ENCODE measurements at regions not wholly inside any gene's neighbourhood (a gene's known extent, or its start where the extent isn't known, plus 50 kb on each side); places are given as distances from the start of the nearest gene placed in this dataset.
"Not testable (repeated sequence)": the region's sequence is repeated elsewhere in the genome, so short reads cannot be mapped to it uniquely, and the experiment has no call there.

DNA sequence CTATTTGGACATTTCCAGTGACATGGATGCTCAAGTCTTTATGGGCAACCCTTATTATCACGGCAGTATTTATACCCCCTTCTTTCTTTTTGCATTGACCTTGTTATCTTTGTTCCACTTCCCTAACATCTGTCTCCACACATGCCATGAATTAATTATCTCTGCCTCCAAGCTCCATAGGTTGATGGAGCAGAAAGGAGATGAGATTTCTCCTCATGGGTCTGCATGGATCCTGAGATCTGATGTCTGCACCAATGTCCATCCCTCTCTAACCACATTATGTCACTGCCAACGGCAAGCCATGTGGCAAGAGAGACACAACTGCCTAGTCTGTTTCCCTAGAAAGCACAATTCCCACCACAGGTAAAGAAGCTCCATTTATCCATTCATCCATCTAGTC, 416.8 kb upstream of the ASIC2 start:
- no peak for DNase-seq

GRCh38 chr17:33712120-33712519, 419.0 kb upstream of the ASIC2 start:
- DNase-seq = no peak

- no peak for DNase-seq
Observed at GRCh38 chr17:33716957-33717356, 423.9 kb upstream of the ASIC2 start.

GRCh38 chr17:33723736-33724135, 430.6 kb upstream of the ASIC2 start:
- not testable (repeated sequence) for DNase-seq

DNA sequence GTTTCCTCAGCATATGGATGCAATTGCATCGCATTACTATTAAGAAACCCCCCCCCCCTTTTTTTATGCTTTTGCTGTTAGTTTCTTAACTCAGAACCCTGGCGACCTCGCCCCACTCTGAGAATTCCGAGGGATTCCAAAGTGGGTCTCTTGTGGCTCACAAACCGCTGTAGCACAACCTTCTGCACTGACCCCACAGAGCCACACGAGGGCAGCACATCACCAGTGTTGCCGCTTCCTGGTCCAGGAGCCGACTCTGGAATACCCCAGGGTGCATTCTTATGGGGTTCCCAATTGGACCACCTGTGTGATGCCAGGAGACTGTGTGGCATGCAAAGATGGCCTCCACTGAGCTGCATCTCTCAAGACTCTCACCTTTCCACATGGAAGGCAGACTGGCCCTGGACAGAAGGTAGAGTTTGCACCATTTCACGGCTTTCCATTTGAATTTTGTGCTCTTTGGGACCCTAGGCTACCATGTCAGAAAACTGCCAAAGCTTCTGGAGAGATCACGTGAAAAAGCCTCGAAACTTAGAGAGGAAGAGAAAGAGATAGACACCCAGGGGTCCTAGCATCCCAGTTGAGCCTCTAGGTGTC, 432.7 kb upstream of the ASIC2 start:
- DNase-seq = peak; percentile 18

DNA sequence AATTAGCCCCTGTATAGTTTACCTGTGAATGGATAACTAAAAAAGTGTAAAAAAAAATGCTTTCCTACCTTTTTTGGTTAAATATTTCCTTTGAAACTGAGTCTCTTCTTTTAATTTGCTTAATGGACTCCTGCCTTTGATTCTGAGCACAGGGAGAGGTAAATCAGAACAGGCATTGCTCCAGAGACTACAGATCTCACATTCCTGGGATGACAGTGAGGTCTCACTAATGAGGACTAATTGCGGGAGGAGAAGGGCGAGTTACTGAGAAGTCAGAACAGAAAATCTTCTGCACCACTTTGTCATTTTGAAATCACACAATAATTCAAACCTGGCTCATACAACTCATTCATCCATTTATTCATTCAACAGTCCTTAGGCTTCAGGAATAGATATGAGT, 437.0 kb upstream of the ASIC2 start:
- DNase-seq = no peak

DNA sequence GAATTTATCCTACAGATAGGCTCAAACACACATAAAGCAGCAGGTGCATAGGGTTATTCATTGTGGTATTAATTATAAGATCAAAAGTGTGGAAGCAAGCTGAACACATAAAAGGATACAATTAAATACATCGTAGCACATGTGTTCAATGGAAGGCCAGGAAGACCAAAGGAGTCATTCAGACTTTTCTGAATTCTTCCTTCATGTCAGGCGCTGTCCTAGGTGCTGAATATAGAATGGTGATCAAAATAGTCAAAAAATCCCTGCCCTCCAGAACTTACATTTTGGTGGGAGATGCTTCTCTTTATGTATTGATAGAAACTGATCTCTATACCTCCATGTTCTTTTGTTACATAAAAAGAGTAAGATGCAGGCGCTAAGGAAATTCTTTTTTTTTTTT, 439.0 kb upstream of the ASIC2 start:
- no peak for DNase-seq

DNA sequence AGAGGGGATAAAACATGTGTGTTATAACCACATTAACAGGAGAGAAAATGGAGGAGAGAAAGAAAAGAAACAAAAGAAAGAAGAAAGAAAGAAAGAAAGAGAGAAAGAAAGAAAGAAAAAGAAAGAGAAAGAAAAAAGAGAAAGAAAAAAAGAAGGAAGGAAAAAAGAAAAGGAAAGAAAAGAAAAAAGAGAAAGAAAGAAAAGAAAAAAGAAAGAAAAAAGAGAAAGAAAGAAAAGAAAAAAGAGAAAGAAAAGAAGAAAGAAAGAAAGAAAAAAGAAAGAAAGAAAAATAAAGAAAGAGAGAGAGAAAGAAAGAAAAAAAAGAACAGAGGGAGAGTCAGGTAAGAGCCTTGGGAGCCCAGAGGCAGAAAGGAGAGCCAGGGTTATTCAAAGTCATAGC, 446.6 kb upstream of the ASIC2 start:
- DNase-seq = no peak

- DNase-seq = no peak
Observed at GRCh38 chr17:33745047-33745760, 452.1 kb upstream of the ASIC2 start.

DNA sequence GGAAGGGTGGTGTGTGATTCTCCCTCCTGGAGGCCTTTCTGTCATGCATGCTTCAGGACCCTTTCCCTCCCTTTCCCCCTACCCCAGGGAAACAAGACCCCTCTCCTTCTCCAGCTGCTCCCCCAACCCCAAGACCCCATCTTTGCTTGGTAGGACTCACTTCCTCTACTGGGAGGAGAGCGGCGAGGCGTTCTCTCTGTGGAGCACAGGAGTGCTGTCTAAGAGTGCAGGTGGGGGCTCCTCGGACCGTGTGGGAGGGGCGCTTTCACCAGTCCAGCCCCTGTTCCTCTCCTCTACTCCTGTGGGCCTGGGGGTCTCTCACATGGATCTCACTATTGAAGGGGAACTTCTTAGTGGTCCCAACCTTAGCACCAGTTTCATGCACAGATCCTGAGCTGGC, 456.1 kb upstream of the ASIC2 start:
- no peak for DNase-seq

- peak; percentile 64 for DNase-seq
Observed at GRCh38 chr17:33750943-33751701, 458.0 kb upstream of the ASIC2 start.

- DNase-seq = no peak
Observed at GRCh38 chr17:33751702-33752065, 458.6 kb upstream of the ASIC2 start.

DNA sequence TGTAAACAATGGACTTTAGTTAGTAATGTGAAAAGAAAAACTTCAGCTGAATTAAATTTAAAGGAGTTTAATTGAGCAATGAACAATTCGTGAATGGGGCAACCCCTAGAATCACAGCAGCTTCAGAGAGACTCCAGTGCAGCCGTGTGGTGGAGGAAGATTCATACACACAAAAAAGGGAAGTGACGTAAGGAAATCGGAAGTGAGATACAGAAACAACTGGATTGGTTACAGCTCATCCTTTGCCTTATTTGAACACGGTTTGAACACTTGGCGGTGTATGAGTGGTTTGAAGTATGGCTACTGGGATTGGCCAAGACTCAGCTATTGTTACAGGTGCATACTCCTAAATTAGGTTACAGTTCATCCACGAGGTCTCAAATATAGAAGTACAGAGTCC, 460.4 kb upstream of the ASIC2 start:
- DNase-seq = no peak

DNA sequence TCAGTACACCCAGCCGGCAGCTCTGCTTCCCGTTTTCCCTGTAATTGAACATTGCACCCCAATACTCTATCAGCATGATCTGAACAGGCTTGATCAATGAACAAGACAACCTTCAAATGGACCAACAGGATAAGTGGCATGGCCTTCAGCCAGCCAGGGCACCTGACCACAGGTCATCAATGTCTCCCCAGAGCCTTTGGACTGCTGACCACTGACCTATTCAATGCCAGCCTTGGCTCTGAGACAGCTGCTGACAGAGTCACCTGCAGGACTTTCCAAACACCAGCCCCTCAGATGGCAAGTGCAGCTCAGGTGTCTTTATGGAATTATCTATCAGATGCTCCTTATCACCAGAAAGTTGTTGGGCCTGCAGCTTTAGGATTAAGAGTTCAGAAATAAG, 462.9 kb upstream of the ASIC2 start:
- DNase-seq = no peak

GRCh38 chr17:33765871-33766270, 472.8 kb upstream of the ASIC2 start:
- no peak for DNase-seq

GRCh38 chr17:33766721-33767120, 473.6 kb upstream of the ASIC2 start:
- no peak for DNase-seq

DNA sequence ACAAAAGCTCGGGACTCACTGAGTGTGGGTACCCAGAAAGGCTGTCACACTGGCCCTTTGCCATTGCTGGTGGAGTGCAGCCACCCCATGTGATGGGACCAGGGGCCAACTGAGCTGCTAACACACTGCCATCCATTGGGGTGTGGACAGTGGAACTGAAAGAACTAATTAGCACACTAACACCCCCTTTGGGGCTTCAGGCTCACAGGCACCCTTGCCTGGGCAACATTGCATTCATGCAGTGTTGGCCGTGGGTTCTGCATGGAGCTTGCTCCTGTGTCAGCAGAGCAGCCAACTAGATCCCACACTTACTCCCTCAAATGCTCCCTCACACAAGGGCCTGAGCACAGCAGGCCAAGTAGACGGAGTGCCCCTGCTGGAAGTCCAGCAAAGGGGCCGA, 476.0 kb upstream of the ASIC2 start:
- DNase-seq = no peak

DNA sequence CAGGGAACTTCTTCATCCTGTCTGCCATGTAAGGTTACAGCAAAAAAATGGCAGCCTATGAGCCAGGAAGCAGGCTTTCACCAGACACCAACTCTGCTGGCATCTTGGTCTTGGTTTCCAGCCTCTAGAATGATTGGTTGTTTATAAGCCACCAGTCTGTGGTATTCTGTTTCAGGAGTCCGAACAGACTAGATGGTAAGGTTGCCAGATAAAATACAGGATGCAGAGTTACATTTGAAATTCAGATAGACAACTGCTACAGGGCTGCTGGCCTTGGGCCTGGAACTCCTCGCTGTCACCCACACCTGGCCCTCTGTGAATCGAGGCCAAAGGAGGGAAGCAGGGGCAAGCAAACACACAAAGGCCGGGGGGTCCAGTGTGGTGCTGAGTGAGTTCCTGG, 478.8 kb upstream of the CCL2 start:
- DNase-seq = no peak

GRCh38 chr17:33776903-33777302, 478.2 kb upstream of the CCL2 start:
- no peak for DNase-seq

GRCh38 chr17:33777674-33778073, 477.4 kb upstream of the CCL2 start:
- DNase-seq = no peak

GRCh38 chr17:33778505-33779233, 476.4 kb upstream of the CCL2 start:
- DNase-seq = no peak

DNA sequence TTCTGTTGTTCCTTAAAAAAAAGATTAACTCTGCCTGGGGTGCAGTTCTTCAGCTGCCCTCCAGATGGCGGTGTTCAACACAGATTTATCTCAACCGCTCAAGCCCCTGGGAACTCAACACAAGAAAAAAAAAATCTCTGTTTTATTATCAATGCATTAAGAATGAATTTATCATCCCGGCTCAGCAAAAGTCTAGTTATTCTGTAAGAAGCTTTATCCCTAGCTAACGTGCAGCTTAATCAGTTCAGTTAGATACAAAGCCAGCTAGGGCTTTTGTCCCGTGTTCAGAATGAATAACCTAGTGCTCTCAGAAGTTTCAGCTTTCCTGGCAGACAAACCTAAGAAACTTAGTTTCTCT, 475.9 kb upstream of the CCL2 start:
- DNase-seq = peak; percentile 19

DNA sequence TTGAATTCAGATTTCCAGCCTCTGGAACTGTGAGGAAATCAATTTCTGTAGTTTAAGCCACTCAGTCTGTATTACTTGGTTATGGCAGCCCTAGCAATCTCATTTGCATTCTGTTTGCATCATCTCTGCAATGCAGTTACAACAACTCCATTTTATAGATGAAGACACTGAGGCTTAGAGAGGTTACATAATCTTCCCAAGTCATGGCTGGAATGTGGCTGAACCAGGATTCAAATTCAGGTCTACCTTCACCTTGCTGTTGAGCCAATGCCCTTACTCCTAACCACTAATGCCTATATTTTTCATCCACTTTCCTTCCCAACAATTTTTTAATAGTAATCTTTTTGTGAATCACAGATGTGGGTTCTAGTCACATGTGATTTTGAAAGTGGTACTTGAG, 469.8 kb upstream of the CCL2 start:
- no peak for DNase-seq

GRCh38 chr17:33786478-33786877, 468.6 kb upstream of the CCL2 start:
- no peak for DNase-seq
